ENCODE measurements at regions not wholly inside any gene's neighbourhood (a gene's known extent, or its start where the extent isn't known, plus 50 kb on each side); places are given as distances from the start of the nearest gene placed in this dataset.

GRCh38 chr3:102156426-102156825 is 278.4 kb upstream of the ZPLD1 start:
- H3K27ac ChIP-seq, result peak overlapping the region; percentile 34
- no peak for TF ChIP-seq EP300 (IDR thresholded peaks at IDR 0.05)
- no peak for TF ChIP-seq POLR2AphosphoS5 (IDR thresholded peaks at IDR 0.05)
- TF ChIP-seq POLR2A (IDR thresholded peaks at IDR 0.05), result no peak
- no peak for TF ChIP-seq CTCF (IDR thresholded peaks at IDR 0.05)
- no peak overlapping the region for H3K4me3 ChIP-seq
- no peaks in the 10 kb centered on the region for H3K9me3 ChIP-seq
- peaks cover 3% of the 10 kb centered on the region for H3K4me1 ChIP-seq
- 79% methylated on average over 2 of the region's 2 CpGs for WGBS
- no peaks in the 10 kb centered on the region for H3K27me3 ChIP-seq
- no peaks in the 10 kb centered on the region for H3K36me3 ChIP-seq
- DNase-seq (ENCODE audit: low spot score in 2 of 2), result no peak

GRCh38 chr3:102158080-102158740 is 276.6 kb upstream of the ZPLD1 start:
- WGBS, result 84% methylated on average over 3 of the region's 3 CpGs
- TF ChIP-seq CTCF (IDR thresholded peaks at IDR 0.05) (no peak), POLR2A (IDR thresholded peaks at IDR 0.05) (no peak), EP300 (IDR thresholded peaks at IDR 0.05) (no peak), POLR2AphosphoS5 (IDR thresholded peaks at IDR 0.05) (no peak)

GRCh38 chr3:102159810-102160451 is 274.9 kb upstream of the ZPLD1 start:
- Histone ChIP-seq H3K36me3 (no peaks in the 10 kb centered on the region), H3K4me1 (peaks cover 14% of the 10 kb centered on the region), H3K27ac (no peak overlapping the region), H3K4me3 (no peak overlapping the region), H3K27me3 (no peaks in the 10 kb centered on the region), H3K9me3 (no peaks in the 10 kb centered on the region)
- TF ChIP-seq POLR2AphosphoS5 (IDR thresholded peaks at IDR 0.05), result no peak
- no peak for TF ChIP-seq POLR2A (IDR thresholded peaks at IDR 0.05)
- WGBS, result 93% methylated on average over 1 of the region's 1 CpG
- DNase-seq (ENCODE audit: low spot score in 2 of 2), result no peak

More at GRCh38 chr3:102158080-102158740, 276.6 kb upstream of the ZPLD1 start:
- Histone ChIP-seq H3K4me3 (no peak overlapping the region), H3K27ac (no peak overlapping the region), H3K9me3 (no peaks in the 10 kb centered on the region), H3K27me3 (no peaks in the 10 kb centered on the region), H3K36me3 (no peaks in the 10 kb centered on the region), H3K4me1 (peaks cover 8% of the 10 kb centered on the region)
- DNase-seq (ENCODE audit: low spot score in 2 of 2), result no peak

GRCh38 chr3:102161384-102162006 is 273.3 kb upstream of the ZPLD1 start:
- 65% methylated on average over 5 of the region's 5 CpGs for WGBS
- TF ChIP-seq EP300 (IDR thresholded peaks at IDR 0.05) (no peak), POLR2AphosphoS5 (IDR thresholded peaks at IDR 0.05) (no peak), POLR2A (IDR thresholded peaks at IDR 0.05) (no peak), CTCF (IDR thresholded peaks at IDR 0.05) (no peak)

GRCh38 chr3:102162251-102162650 is 272.6 kb upstream of the ZPLD1 start:
- no peak for TF ChIP-seq POLR2AphosphoS5 (IDR thresholded peaks at IDR 0.05)
- no peak for TF ChIP-seq POLR2A (IDR thresholded peaks at IDR 0.05)
- no peak for TF ChIP-seq CTCF (IDR thresholded peaks at IDR 0.05)
- TF ChIP-seq EP300 (IDR thresholded peaks at IDR 0.05), result no peak
- Histone ChIP-seq H3K4me3 (no peak overlapping the region), H3K27me3 (no peaks in the 10 kb centered on the region), H3K36me3 (no peaks in the 10 kb centered on the region), H3K27ac (no peak overlapping the region), H3K9me3 (no peaks in the 10 kb centered on the region), H3K4me1 (peaks cover 11% of the 10 kb centered on the region)
- DNase-seq (ENCODE audit: low spot score in 2 of 2), result no peak

More at GRCh38 chr3:102161384-102162006, 273.3 kb upstream of the ZPLD1 start:
- H3K4me1 ChIP-seq, result peaks cover 14% of the 10 kb centered on the region
- no peak for DNase-seq (ENCODE audit: low spot score in 2 of 2)
- no peak overlapping the region for H3K27ac ChIP-seq
- no peaks in the 10 kb centered on the region for H3K9me3 ChIP-seq
- no peaks in the 10 kb centered on the region for H3K36me3 ChIP-seq
- no peaks in the 10 kb centered on the region for H3K27me3 ChIP-seq
- no peak overlapping the region for H3K4me3 ChIP-seq
